K562 (cell line): ENCODE measurements at regions not wholly inside any gene's neighbourhood (a gene's known extent, or its start where the extent isn't known, plus 50 kb on each side); places are given as distances from the start of the nearest gene placed in this dataset.

ENCODE experiments used
- CREM ChIP-seq: IDR thresholded peaks from 2 replicates; pipeline ENCODE4 v1.6.1; 2014; ENCODE audit warnings: antibody characterized with exemption, low read depth
- SREBF1 ChIP-seq: fragments of 150-350 bp; IDR thresholded peaks from 2 replicates; pipeline ENCODE4 v1.6.1; 2014; ENCODE audit warnings: antibody characterized with exemption, low read depth, low read length, borderline replicate concordance

DNA sequence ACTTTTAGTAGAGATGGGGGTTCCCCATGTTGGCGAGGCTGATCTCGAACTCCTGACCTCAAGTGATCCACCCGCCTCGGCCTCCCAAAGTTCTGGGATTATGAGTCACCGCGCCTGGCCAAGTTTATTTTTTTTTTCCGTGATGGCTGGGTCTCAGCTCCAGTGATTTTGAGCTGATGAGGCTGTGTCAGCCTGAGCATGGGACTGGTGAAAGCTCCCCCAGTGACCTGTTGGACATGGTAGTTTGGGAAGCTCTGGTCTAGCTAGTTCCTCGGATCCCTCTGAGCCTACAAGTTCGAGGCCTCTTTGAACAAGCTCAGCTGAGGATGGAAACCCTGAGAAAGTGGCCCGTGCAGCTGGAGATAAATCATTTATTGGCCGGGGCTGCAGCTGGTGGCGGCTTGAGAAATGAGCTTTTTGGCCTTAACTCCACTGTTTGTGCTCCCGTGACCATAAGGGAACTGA is 126.8 kb downstream of the SNX5 start:
- TF ChIP-seq CREM (no peak), SREBF1 (no peak)
